ENCODE measurements at regions not wholly inside any gene's neighbourhood (a gene's known extent, or its start where the extent isn't known, plus 50 kb on each side); places are given as distances from the start of the nearest gene placed in this dataset.

- DNase-seq (ENCODE audit: low read depth), result no peak
- no peak for TF ChIP-seq CTCF (conservative IDR thresholded peaks at IDR 0.05; ENCODE audit: low read depth, low read length)
- no peak overlapping the region for H3K4me3 ChIP-seq (ENCODE audit: low read depth, low read length)
These were observed 59.3 kb upstream of the CDH11 start for GRCh38 chr16:65181071-65181561.

- no peak overlapping the region for H3K4me3 ChIP-seq (ENCODE audit: low read depth, low read length)
- TF ChIP-seq CTCF (conservative IDR thresholded peaks at IDR 0.05; ENCODE audit: low read depth, low read length), result no peak
- no peak for DNase-seq (ENCODE audit: low read depth)
These were observed 56.3 kb upstream of the CDH11 start for GRCh38 chr16:65178151-65178550.

- TF ChIP-seq CTCF (conservative IDR thresholded peaks at IDR 0.05; ENCODE audit: low read depth, low read length), result no peak
- no peak for DNase-seq (ENCODE audit: low read depth)
These were observed 54.7 kb upstream of the CDH11 start for GRCh38 chr16:65176603-65177002.

GRCh38 chr16:65172356-65172755 lies 50.5 kb upstream of the CDH11 start:
- no peak for DNase-seq (ENCODE audit: low read depth)
- TF ChIP-seq CTCF (conservative IDR thresholded peaks at IDR 0.05; ENCODE audit: low read depth, low read length), result no peak
- H3K4me3 ChIP-seq (ENCODE audit: low read depth, low read length), result no peak overlapping the region

More at GRCh38 chr16:65176603-65177002, 54.7 kb upstream of the CDH11 start:
- no peak overlapping the region for H3K4me3 ChIP-seq (ENCODE audit: low read depth, low read length)
